ENCODE measurements at regions not wholly inside any gene's neighbourhood (a gene's known extent, or its start where the extent isn't known, plus 50 kb on each side); places are given as distances from the start of the nearest gene placed in this dataset.

DNA sequence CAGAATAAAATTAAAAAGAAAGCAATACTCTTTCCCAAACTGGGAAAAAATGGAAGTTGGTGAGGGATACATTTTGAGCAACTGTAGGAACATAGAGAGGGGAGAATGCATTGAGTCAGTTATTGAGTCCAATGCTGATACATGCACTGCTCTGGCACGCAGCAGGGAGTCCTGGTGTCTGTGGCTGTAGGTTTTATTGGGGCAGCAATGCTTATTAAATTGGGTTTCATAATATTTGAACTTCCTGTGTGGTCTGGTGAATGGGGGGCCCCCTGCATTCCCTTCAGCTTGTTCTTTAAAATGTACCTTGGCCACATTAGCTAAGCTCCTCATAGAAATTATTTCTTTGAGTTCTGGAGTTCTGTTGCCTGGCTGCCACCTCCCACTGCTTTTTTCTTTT, 125.2 kb upstream of the ELAC2 start:
- H3K4me2 ChIP-seq (ENCODE audit: low read length), result no peak overlapping the region
- no peaks in the 10 kb centered on the region for H3K27me3 ChIP-seq (ENCODE audit: low read depth, low read length)
- no peaks in the 10 kb centered on the region for H3K4me1 ChIP-seq (ENCODE audit: low read length)
- no peaks in the 10 kb centered on the region for H3K36me3 ChIP-seq (replicated peaks; ENCODE audit: low read depth, low read length)
- H2AFZ ChIP-seq (ENCODE audit: low read depth, low read length), result no peak overlapping the region
- no peak overlapping the region for H3K9ac ChIP-seq (ENCODE audit: low read length)
- H3K79me2 ChIP-seq (ENCODE audit: low read length), result no peaks in the 10 kb centered on the region
- H3K27ac ChIP-seq (ENCODE audit: low read length), result no peak overlapping the region
- no peak overlapping the region for H3K4me3 ChIP-seq (ENCODE audit: low read length)
- no peaks in the 10 kb centered on the region for H4K20me1 ChIP-seq (ENCODE audit: insufficient read depth, low read length)
- TF ChIP-seq EZH2phosphoT487 (IDR thresholded peaks at IDR 0.05; ENCODE audit: low read depth), result no peak
- TF ChIP-seq, protein P1, sequence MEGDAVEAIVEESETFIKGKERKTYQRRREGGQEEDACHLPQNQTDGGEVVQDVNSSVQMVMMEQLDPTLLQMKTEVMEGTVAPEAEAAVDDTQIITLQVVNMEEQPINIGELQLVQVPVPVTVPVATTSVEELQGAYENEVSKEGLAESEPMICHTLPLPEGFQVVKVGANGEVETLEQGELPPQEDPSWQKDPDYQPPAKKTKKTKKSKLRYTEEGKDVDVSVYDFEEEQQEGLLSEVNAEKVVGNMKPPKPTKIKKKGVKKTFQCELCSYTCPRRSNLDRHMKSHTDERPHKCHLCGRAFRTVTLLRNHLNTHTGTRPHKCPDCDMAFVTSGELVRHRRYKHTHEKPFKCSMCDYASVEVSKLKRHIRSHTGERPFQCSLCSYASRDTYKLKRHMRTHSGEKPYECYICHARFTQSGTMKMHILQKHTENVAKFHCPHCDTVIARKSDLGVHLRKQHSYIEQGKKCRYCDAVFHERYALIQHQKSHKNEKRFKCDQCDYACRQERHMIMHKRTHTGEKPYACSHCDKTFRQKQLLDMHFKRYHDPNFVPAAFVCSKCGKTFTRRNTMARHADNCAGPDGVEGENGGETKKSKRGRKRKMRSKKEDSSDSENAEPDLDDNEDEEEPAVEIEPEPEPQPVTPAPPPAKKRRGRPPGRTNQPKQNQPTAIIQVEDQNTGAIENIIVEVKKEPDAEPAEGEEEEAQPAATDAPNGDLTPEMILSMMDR (IDR thresholded peaks at IDR 0.05; ENCODE audit: low read depth, low read length), result no peak
- H3K9me3 ChIP-seq (ENCODE audit: insufficient read depth, low read length), result no peaks in the 10 kb centered on the region

DNA sequence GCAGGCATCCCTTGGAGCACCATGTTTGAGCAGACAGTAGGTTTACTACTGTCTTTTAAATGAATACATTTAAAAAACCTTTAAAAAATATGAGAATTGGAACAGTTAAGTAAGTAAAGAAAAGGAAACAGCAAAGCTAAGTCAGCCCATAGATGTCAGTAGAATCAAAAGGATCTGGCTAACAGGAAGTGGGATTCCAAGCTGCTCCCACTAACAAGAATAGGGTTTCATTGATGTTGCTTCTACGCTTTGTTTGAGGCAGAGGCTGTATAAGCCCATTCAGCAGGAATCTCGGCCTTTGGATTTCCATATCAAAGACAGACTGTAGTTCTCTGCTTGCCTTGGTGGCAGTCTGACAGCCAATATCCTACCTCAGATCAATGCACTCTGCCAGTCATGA, 122.9 kb upstream of the ELAC2 start:
- Histone ChIP-seq H3K9me3 (ENCODE audit: insufficient read depth, low read length) (no peaks in the 10 kb centered on the region), H3K4me2 (ENCODE audit: low read length) (no peak overlapping the region), H3K36me3 (replicated peaks; ENCODE audit: low read depth, low read length) (no peaks in the 10 kb centered on the region), H3K27ac (ENCODE audit: low read length) (no peak overlapping the region), H2AFZ (ENCODE audit: low read depth, low read length) (no peak overlapping the region), H3K27me3 (ENCODE audit: low read depth, low read length) (no peaks in the 10 kb centered on the region), H3K79me2 (ENCODE audit: low read length) (no peaks in the 10 kb centered on the region), H3K9ac (ENCODE audit: low read length) (no peak overlapping the region), H4K20me1 (ENCODE audit: insufficient read depth, low read length) (no peaks in the 10 kb centered on the region), H3K4me3 (ENCODE audit: low read length) (no peak overlapping the region), H3K4me1 (ENCODE audit: low read length) (no peaks in the 10 kb centered on the region)
- TF ChIP-seq EZH2phosphoT487 (IDR thresholded peaks at IDR 0.05; ENCODE audit: low read depth), result no peak
- TF ChIP-seq, protein P1 (IDR thresholded peaks at IDR 0.05; ENCODE audit: low read depth, low read length), result no peak

DNA sequence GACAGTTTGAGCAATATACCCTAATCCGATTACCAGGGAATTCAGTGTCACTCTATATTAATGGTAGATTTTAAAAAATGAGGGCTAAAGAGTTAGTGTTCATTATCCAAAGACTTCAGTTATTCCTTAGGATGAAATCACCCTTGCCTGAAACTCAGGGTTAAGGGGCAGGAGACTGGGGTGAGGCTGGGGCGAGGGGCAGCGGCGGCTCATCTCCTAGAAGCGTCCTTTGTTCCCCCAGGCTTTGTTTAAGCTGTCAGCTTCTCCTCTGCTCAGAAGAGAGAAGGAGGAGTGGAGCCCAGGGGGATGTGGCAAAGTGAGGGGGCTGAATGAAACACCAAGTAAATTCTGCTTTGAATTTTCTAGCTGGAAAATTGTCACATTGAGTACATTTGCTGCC, 117.7 kb upstream of the ELAC2 start:
- no peak overlapping the region for H3K4me3 ChIP-seq (ENCODE audit: low read length)
- H3K27me3 ChIP-seq (ENCODE audit: low read depth, low read length), result no peaks in the 10 kb centered on the region
- no peak overlapping the region for H3K27ac ChIP-seq (ENCODE audit: low read length)
- H2AFZ ChIP-seq (ENCODE audit: low read depth, low read length), result no peak overlapping the region
- H3K9me3 ChIP-seq (ENCODE audit: insufficient read depth, low read length), result no peaks in the 10 kb centered on the region
- no peak for TF ChIP-seq EZH2phosphoT487 (IDR thresholded peaks at IDR 0.05; ENCODE audit: low read depth)
- TF ChIP-seq, protein P1 (IDR thresholded peaks at IDR 0.05; ENCODE audit: low read depth, low read length), result no peak
- H3K79me2 ChIP-seq (ENCODE audit: low read length), result no peaks in the 10 kb centered on the region
- H3K4me2 ChIP-seq (ENCODE audit: low read length), result no peak overlapping the region
- no peak overlapping the region for H3K9ac ChIP-seq (ENCODE audit: low read length)
- no peaks in the 10 kb centered on the region for H3K36me3 ChIP-seq (replicated peaks; ENCODE audit: low read depth, low read length)
- no peaks in the 10 kb centered on the region for H4K20me1 ChIP-seq (ENCODE audit: insufficient read depth, low read length)
- H3K4me1 ChIP-seq (ENCODE audit: low read length), result no peaks in the 10 kb centered on the region

DNA sequence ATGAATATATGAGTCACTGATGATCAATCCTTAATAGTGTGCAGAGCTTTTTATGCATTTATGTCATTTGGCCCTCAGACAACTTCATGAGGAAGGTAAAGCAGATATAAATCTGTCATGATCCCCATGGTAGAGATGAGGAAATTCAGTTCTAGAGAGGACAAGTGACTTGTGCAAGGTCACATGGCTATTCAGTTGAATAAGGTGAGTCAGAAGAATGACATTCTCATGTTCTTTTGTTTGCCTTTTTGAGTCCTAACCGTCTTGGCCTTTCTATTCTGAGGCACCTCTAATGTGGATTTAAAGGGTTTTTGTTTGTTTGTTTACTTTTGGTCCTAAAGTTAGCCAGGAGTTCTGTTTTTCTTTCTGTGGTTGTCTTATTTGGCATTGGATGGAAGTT, 116.2 kb upstream of the ELAC2 start:
- Histone ChIP-seq H3K27me3 (ENCODE audit: low read depth, low read length) (no peaks in the 10 kb centered on the region), H3K4me1 (ENCODE audit: low read length) (no peaks in the 10 kb centered on the region), H3K9ac (ENCODE audit: low read length) (no peak overlapping the region), H2AFZ (ENCODE audit: low read depth, low read length) (no peak overlapping the region), H3K4me3 (ENCODE audit: low read length) (no peak overlapping the region), H3K9me3 (ENCODE audit: insufficient read depth, low read length) (no peaks in the 10 kb centered on the region), H4K20me1 (ENCODE audit: insufficient read depth, low read length) (no peaks in the 10 kb centered on the region), H3K36me3 (replicated peaks; ENCODE audit: low read depth, low read length) (no peaks in the 10 kb centered on the region), H3K79me2 (ENCODE audit: low read length) (no peaks in the 10 kb centered on the region), H3K4me2 (ENCODE audit: low read length) (no peak overlapping the region), H3K27ac (ENCODE audit: low read length) (no peak overlapping the region)
- TF ChIP-seq, protein P1 (IDR thresholded peaks at IDR 0.05; ENCODE audit: low read depth, low read length), result no peak
- no peak for TF ChIP-seq EZH2phosphoT487 (IDR thresholded peaks at IDR 0.05; ENCODE audit: low read depth)
